H1 (cell line): ENCODE measurements at regions not wholly inside any gene's neighbourhood (a gene's known extent, or its start where the extent isn't known, plus 50 kb on each side); places are given as distances from the start of the nearest gene placed in this dataset.

Experiments used
- CEBPB ChIP-seq: IDR thresholded peaks from 2 replicates; pipeline ENCODE4 v1.6.1; 2012; ENCODE audit warnings: low read depth, low read length
- CTCF ChIP-seq, 3 experiments: IDR thresholded peaks; 1 replicate in 2 of 3; 2 replicates in 1 of 3; pipeline versions ENCODE4 v1.5.1 to v1.6.1; 2011; ENCODE audit warnings: low read length in 3 of 3, mild to moderate bottlenecking in 3 of 3, inconsistent platforms in 2 of 3, low read depth in 1 of 3, moderate library complexity in 1 of 3; ENCODE audit not compliant: insufficient read depth in 1 of 3; ENCODE audit errors: control extremely low read depth in 1 of 3
- EZH2 ChIP-seq: fragments of 200-600 bp; sonication (generic); IDR thresholded peaks from 2 replicates; pipeline ENCODE4 v1.7.1; 2012; ENCODE audit warnings: low read depth, mild to moderate bottlenecking, moderate library complexity, low read length, inconsistent platforms; ENCODE audit not compliant: severe bottlenecking
- GABPA ChIP-seq: IDR thresholded peaks from 2 replicates; pipeline ENCODE4 v1.6.1; 2011; ENCODE audit warnings: mild to moderate bottlenecking, low read length, moderate library complexity, borderline replicate concordance; ENCODE audit not compliant: insufficient read depth
- GTF2F1 ChIP-seq: IDR thresholded peaks from 2 replicates; pipeline ENCODE4 v1.6.1; 2012; ENCODE audit warnings: low read depth, low read length, improper control_type of control experiment, borderline replicate concordance
- NANOG ChIP-seq: IDR thresholded peaks from 2 replicates; pipeline ENCODE4 v1.6.1; 2011; ENCODE audit warnings: low read length, low read depth, mild to moderate bottlenecking, inconsistent platforms; ENCODE audit not compliant: insufficient read depth, poor library complexity, severe bottlenecking

GRCh38 chr2:152863826-152864225 lies 145.4 kb downstream of the ARL6IP6 start:
- TF ChIP-seq CEBPB: no peak
- TF ChIP-seq GABPA: no peak
- no peak for TF ChIP-seq EZH2
- TF ChIP-seq CTCF (IDR thresholded peaks at IDR 0.05; ENCODE audit: control extremely low read depth in 1 of 3, insufficient read depth in 1 of 3, low read depth in 1 of 3, low read length in 3 of 3): no peak
- no peak for TF ChIP-seq NANOG
- no peak for TF ChIP-seq GTF2F1
